ENCODE measurements at regions not wholly inside any gene's neighbourhood (a gene's known extent, or its start where the extent isn't known, plus 50 kb on each side); places are given as distances from the start of the nearest gene placed in this dataset.

- no peak for DNase-seq
Measured at GRCh38 chr10:44087403-44087802, 297.5 kb downstream of the CXCL12 start.

DNA sequence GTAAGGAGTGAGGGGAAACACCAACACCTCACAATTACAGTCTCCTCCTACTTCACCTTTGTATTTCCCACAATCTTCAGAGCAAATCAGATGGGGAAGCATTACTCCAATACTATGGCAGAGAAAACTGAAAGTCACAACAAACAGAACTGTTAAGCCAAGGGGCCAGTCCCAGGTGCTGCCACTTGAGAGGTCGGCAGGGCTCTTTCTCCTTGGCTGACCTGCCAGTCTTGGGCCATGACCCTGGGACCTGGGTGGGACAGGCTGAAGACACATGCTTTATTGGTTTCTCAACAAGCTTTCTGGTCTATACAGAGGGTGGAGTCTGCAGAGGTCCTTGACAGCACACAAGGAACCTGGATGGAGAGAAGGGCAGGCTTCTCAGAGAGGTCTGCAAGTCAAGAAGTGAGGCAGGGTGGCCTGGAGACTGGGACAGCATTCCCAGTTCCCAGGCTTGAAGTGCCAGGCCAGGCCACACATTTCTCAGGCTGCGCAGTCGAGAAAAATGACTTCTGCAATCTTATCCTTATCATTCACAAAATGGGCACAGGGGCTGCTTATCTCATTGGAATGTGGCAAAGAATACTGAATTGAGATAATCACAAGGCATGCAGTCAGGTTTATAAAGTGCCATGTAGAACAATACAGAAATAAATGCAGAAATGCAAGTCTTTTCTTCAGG is 301.0 kb downstream of the CXCL12 start:
- DNase-seq, result no peak

DNA sequence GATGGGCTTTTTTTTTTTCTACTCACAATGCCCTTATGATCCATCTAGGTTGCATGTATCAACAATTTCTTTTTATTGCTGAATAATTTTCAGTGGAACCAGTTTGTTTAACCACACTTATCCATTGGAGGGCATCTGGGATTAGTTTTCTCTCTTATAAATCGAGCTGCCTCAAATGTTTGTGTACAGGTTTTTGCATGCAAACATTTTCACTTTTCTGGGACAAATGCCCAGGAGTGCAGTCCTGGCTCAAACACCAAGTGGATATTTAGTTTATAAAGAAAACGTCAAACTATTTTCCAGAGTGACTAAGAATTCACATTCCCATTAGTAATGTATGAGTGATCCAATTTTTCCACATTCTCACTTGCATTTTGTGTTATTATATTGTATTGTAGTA is 313.4 kb downstream of the CXCL12 start:
- no peak for DNase-seq

DNA sequence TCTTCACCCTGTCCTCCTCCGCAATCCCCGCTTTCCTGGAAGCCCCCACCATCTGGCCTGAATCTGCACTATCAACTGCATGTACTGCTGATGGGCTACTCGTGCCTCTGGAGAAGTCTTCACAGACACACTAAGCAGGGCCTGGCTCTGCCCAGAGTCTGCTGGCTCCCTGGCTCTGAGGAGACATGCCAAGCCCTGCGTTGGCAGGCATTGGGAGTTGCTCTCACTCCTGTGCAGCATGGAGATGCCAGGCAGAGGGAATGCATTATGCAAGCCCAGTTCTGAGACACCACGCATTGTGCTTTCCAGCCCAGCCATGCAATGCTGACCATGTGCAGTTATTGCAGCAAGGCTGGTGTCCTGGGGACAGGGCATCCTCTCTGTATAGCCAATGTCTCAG is 314.6 kb downstream of the CXCL12 start:
- no peak for DNase-seq

GRCh38 chr10:44069573-44069972 is 315.3 kb downstream of the CXCL12 start:
- no peak for DNase-seq

DNA sequence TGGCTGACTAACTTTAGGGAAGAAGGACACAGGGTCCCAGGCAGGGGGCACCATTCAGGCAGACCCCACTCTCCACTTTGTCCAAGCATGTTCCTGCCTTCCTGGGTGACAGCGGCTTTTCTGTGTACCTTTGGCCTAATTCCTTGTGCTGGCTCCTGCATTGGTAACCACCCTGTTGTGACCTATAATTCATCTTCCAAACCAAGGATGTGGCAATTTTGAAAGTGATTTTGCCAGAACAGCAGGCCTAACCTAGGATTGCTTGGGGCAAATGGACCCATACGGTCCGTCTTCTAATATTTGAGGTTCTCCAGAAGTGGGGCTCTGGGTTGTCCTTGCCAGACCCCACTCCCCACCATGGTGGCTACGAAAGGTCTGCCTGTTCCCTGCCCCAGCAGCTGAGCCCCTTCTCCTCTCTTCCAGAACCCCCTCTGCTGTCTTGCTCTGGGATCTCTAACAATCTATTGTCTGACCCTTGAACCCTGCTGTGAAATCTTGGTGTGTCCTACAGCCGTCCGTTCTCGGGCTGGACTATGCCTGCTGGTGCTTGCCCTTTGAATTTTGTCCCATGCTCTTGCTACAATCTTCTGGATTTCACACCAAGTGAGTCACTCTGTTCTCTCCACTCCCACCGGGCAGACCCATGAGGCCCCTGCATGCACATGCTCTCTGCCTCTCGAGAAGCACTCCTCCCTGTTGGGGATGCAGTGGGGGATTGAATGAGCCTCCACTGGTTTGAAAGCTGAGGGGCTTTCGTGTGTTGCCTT is 316.0 kb downstream of the CXCL12 start:
- DNase-seq, result no peak

DNA sequence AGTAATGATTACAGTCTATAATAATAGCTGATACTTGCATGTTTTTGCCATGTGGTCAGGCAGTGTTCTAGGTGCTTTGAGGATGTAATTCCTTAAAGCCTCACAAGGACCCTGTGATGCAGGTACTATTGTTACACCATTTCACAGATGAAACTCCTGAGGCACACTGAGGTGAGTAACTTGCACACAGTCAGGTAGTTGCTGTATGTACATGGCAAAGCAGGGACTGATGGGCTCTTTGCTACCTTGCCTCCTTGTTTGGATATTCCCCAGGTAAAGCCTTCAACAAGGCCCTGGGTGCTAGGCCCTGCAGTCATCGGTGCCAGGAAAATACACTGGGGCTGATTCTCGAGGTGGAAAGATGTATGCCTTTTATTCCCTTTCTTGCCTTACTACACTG is 317.5 kb downstream of the CXCL12 start:
- no peak for DNase-seq

- DNase-seq, result no peak
Measured at GRCh38 chr10:44066527-44067255, 318.2 kb downstream of the CXCL12 start.

DNA sequence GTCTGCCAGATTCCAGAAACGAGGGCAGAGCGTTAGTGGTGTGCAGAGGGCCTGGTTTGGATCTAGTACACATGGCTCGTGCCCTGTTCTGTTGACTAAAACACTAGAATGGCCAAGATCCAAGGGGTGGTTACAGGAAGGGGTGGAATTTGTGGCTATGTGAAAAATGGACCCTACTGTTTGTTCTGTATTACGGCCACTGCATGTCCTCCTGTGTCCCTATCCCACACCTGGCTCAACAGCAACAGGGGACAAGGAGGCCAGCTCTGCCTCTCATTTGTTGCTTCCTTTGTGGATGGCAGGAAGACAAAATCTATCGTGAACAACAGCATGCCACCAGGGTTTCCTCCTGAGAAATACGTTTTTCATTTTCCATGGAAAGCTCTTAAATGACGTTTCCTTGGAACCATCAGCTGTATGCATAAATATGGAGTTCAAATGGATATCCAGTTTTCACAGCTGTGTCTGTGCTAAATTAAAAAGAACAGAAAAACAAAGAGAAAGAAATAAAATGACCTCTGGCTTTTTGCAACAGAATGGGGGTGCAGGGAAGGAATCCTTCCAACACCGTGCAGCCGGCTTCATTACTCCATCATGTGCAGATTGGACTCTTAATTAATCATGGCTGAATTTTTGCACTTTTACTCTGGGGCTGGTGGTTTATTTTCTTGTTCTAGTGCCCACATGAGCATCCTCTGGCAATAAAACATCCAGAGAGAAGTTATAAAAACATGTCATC is 318.9 kb downstream of the CXCL12 start:
- DNase-seq, result no peak

DNA sequence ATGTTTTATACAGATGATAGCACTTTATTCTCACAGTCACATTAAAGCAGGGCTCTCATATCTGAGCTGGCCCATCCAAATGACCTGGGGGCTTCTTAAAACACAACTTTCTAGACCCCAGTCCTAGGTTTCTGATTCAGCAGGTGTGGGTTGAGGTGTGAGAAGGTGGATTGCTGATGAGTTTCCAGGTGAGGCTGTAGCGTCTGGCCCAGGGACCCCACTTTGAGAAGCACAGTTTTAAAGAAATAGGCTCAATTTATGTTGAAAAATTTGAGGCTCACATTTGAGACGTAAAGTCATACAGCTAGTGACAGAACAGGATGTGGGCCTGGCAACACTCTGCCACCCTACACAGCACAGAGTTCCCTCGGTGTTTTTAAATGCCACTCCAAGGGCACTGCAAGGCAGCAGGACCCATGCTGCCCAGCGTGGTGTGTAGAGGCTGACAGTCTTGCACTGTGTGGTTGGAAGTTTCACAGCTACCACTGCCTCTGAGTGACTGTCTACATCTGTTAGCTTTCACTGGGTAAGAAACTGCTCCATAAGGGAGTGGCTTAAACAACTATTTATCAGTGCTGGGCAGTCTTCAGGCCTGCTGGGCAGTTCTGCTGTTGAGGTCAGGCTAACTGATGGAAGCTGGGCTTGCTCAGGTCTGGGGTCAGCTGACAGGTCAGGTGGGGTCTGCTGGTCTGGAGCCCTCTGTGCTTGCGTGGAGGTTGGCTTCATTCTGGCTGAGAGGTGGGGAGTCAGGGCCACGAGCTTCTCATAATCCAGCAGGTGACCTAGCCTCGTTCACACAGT is 319.7 kb downstream of the CXCL12 start:
- DNase-seq, result no peak

GRCh38 chr10:44064317-44064716 is 320.6 kb downstream of the CXCL12 start:
- DNase-seq, result no peak

DNA sequence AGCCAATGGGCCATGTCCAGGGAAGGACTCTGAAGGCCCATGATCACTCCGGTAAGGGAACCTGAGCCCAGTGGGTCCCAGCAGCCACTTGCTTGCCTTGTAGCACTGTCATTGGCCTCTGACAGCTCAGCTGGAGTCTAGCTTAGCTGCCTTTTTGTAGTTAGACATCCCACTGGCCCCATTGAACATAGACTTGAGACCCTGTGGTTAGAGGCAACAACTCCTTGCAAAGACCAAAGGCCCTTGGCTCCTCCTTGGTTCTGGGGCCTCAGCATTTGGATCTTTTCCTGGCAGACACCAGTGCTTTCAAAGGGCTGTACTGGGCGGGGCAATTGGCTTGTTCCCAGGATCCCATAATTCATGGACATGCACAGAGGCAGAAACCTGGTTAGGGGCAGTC is 321.2 kb downstream of the CXCL12 start:
- no peak for DNase-seq

- no peak for DNase-seq
Measured at GRCh38 chr10:44060719-44061118, 324.2 kb downstream of the CXCL12 start.

GRCh38 chr10:44060221-44060620 is 324.7 kb downstream of the CXCL12 start:
- DNase-seq, result no peak

DNA sequence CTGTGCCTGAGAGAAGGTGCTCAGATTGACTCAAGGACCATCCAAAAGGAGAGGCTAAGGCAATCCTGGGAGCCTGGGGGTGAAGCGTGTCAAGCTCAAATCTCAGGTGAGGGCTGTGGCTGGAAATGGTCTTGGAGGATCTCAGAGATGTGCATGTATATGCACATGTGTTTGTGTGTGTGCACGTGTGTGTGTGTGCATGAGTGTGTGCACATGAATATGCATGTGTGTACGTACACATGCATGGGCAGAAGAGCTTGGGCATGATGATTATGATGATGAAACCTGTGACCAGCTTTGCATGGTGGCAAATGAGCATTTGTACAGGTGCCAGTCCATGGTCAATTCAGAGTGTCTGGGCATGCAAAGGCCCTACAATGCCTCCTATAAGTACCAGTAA is 326.6 kb downstream of the CXCL12 start:
- no peak for DNase-seq

DNA sequence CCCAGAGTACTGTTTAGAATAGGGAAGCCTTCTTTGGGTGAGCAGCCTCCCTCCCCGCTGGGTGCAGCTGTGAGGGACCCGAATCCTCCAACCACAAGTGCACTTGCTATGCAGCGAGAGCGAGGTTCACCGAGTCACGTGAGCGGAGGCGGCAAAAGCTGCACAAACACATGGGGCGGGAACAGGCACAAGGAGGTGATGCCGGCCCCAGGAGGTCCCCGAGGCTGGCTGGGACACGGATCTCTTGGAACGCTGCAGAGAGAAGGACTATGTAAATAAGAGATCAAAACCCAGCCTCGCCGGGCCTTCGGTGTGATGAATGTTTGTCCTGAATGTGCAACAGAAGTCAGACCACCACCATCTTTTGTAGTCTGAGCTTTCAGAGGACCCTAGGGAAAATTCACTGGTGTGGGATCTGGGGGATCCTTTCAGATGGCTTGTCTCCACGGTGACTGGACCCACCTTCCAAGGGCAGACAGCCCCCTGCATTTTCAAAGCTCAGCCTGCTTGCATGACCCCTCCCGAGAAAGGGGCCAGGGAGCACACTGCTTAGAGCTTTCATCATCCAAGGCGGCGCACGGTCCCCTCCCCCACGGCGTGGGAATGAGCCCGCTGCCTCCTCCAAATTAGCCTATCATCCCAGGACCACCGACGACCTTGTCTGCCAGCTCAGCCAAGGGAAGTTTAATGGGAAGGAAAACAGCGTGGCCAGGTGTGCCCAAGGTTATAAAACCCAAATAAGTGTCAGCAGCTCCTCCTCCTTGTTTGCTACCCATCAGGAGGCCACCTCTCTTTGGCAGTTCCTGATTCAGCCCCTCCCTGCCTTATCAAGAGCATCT is 327.7 kb downstream of the CXCL12 start:
- DNase-seq, result no peak

- no peak for DNase-seq
Measured at GRCh38 chr10:44056206-44056605, 328.7 kb downstream of the CXCL12 start.

GRCh38 chr10:44054046-44054445 is 330.9 kb downstream of the CXCL12 start:
- no peak for DNase-seq

DNA sequence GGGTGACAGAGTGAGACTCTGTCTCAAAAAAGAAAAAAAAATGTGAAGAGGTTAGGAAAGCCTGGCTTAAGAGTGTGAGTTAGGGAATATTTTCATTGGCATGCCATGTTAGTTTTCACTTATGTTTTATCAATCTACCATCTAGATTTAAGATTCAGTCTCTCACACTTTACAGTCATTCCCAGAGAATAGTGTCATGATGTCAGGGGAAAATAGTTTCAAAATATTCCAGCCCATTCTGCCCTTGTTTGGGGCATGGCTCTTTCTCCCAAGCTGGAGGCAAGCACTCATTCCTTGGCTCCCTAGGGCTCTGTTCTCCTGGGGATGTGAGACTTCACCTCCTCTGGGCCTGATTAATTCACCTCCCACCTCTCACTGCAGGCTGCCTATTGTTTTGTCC is 331.5 kb downstream of the CXCL12 start:
- no peak for DNase-seq

DNA sequence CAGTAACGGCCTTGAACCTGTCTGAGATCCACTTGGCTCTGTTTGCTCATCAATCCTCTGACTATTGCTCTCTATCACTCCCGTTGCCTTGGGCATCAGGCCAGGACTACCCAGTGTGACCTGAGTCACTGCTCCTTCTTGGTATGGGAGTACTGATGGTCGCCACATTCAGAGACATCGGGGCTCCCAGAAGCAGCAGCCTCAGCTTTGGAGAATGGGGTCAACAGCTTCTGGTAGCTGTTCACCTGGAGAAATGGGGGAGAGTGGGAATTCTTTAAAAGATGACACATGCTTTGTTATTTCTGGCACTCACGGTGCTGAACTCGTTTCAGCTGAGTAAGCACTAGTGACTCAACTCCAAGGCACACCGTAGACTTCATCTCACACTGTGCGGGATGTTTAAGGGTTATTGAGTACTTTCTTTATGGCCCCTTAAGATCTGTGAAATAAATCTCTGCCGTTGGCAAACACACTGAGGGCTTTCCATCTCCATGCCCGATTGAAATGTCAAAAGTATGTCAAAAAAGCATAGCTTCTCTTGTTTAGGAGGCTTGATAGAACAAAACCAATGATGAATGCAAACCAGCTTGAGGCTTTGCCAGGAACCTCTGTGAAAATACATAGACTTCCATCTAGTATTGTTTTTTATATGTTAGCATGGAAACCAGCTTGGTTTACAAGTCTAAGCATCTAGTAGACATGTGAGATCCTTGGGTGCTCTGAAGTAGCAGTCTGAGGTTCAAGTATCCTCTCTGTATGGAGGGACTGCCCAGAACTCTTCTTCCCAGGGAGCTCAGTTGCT is 333.1 kb downstream of the CXCL12 start:
- no peak for DNase-seq

All from T-helper 2 cell (primary cell).